H4 (cell line): ENCODE measurements at regions not wholly inside any gene's neighbourhood (a gene's known extent, or its start where the extent isn't known, plus 50 kb on each side); places are given as distances from the start of the nearest gene placed in this dataset.

Experiments
- DNase-seq: peaks from one replicate; pipeline ENCODE4 v3.0.0-alpha.2; 2015; ENCODE audit warnings: low spot score

- DNase-seq, result no peak
These were observed 398.3 kb downstream of the SEC16B start for GRCh38 chr1:177571485-177572076.

GRCh38 chr1:177571076-177571475 is 398.8 kb downstream of the SEC16B start:
- no peak for DNase-seq

- no peak for DNase-seq
These were observed 398.7 kb downstream of the BRINP2 start for GRCh38 chr1:177569476-177569875.

- DNase-seq, result no peak
These were observed 397.9 kb downstream of the BRINP2 start for GRCh38 chr1:177568622-177569021.

- no peak for DNase-seq
These were observed 396.6 kb downstream of the BRINP2 start for GRCh38 chr1:177567393-177567792.

- DNase-seq, result no peak
These were observed 395.7 kb downstream of the BRINP2 start for GRCh38 chr1:177566495-177566894.

GRCh38 chr1:177561436-177561835 is 390.7 kb downstream of the BRINP2 start:
- no peak for DNase-seq

- DNase-seq, result no peak
These were observed 387.6 kb downstream of the BRINP2 start for GRCh38 chr1:177558372-177558771.

GRCh38 chr1:177556163-177556562 is 385.4 kb downstream of the BRINP2 start:
- DNase-seq, result no peak

GRCh38 chr1:177547200-177547599 is 376.4 kb downstream of the BRINP2 start:
- DNase-seq, result no peak

- DNase-seq, result no peak
These were observed 375.6 kb downstream of the BRINP2 start for GRCh38 chr1:177546346-177546745.

- DNase-seq, result no peak
These were observed 355.4 kb downstream of the BRINP2 start for GRCh38 chr1:177526201-177526600.

GRCh38 chr1:177525176-177525575 is 354.4 kb downstream of the BRINP2 start:
- DNase-seq, result no peak

- no peak for DNase-seq
These were observed 346.8 kb downstream of the BRINP2 start for GRCh38 chr1:177517546-177517945.

- no peak for DNase-seq
These were observed 343.4 kb downstream of the BRINP2 start for GRCh38 chr1:177514207-177514606.

GRCh38 chr1:177511036-177511435 is 340.3 kb downstream of the BRINP2 start:
- DNase-seq, result no peak

GRCh38 chr1:177505905-177506590 is 335.3 kb downstream of the BRINP2 start:
- DNase-seq, result no peak

- DNase-seq, result no peak
These were observed 325.1 kb downstream of the BRINP2 start for GRCh38 chr1:177495878-177496277.

GRCh38 chr1:177490786-177491185 is 320.0 kb downstream of the BRINP2 start:
- no peak for DNase-seq

- no peak for DNase-seq
These were observed 319.4 kb downstream of the BRINP2 start for GRCh38 chr1:177490036-177490639.

GRCh38 chr1:177488722-177489121 is 318.0 kb downstream of the BRINP2 start:
- no peak for DNase-seq

- DNase-seq, result no peak
These were observed 316.7 kb downstream of the BRINP2 start for GRCh38 chr1:177487481-177487880.

GRCh38 chr1:177480741-177481305 is 310.1 kb downstream of the BRINP2 start:
- DNase-seq, result no peak
